ENCODE measurements at regions not wholly inside any gene's neighbourhood (a gene's known extent, or its start where the extent isn't known, plus 50 kb on each side); places are given as distances from the start of the nearest gene placed in this dataset.
"Not testable (repeated sequence)": the region's sequence is repeated elsewhere in the genome, so short reads cannot be mapped to it uniquely, and the experiment has no call there.

DNA sequence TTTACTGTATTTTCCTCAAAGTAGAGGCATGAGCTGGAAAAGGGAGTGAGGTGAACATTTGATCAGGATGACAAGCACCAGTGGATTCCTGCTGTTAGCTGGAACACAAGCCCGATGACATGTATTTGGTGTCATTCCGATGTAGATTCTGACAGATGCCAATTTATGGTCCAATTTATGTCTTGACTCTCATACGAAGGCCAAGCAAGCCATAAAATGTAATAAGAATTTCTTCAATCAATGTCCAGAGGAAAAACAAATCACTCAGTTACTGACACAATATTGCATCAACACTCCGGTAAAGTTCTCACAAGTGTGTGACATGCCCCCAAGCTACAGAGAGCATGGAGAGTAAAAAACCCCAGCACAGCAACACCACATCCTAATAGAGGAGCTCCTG is 138.3 kb upstream of the ZNF521 start:
- Histone ChIP-seq H3K27ac (no peak overlapping the region), H3K4me1 (no peaks in the 10 kb centered on the region), H3K9me3 (no peaks in the 10 kb centered on the region), H3K36me3 (no peaks in the 10 kb centered on the region), H3K27me3 (no peaks in the 10 kb centered on the region), H3K9ac (ENCODE audit: low read depth in 2 of 2, low read length in 2 of 2) (no peak overlapping the region), H3K4me3 (no peak overlapping the region)
- no peak for DNase-seq
- TF ChIP-seq, protein P1, sequence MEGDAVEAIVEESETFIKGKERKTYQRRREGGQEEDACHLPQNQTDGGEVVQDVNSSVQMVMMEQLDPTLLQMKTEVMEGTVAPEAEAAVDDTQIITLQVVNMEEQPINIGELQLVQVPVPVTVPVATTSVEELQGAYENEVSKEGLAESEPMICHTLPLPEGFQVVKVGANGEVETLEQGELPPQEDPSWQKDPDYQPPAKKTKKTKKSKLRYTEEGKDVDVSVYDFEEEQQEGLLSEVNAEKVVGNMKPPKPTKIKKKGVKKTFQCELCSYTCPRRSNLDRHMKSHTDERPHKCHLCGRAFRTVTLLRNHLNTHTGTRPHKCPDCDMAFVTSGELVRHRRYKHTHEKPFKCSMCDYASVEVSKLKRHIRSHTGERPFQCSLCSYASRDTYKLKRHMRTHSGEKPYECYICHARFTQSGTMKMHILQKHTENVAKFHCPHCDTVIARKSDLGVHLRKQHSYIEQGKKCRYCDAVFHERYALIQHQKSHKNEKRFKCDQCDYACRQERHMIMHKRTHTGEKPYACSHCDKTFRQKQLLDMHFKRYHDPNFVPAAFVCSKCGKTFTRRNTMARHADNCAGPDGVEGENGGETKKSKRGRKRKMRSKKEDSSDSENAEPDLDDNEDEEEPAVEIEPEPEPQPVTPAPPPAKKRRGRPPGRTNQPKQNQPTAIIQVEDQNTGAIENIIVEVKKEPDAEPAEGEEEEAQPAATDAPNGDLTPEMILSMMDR (IDR thresholded peaks at IDR 0.05): no peak
- intact Hi-C loops (cut with DNase I): no loop called here

DNA sequence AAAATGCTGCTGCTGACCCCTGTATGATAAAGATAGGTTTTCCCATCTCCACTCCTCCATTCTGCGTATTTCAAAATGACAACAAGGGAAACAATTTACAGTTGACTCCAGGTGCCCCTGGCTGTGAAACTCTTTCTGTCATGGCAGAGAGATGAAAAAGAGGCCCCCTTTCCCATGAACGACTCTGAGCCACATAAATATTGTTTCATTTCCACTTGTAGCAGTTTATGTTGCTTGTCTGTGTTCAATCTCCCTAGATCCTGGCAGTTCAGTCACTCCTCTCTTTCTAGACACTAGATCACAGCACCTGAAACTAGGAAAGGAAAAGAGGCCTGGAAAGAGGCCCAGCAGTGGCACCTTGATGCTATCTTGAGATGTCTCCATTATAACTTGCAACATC is 121.0 kb upstream of the ZNF521 start:
- no peak overlapping the region for H3K9ac ChIP-seq (ENCODE audit: low read depth in 2 of 2, low read length in 2 of 2)
- intact Hi-C loops (cut with DNase I): no loop called here
- DNase-seq: no peak

DNA sequence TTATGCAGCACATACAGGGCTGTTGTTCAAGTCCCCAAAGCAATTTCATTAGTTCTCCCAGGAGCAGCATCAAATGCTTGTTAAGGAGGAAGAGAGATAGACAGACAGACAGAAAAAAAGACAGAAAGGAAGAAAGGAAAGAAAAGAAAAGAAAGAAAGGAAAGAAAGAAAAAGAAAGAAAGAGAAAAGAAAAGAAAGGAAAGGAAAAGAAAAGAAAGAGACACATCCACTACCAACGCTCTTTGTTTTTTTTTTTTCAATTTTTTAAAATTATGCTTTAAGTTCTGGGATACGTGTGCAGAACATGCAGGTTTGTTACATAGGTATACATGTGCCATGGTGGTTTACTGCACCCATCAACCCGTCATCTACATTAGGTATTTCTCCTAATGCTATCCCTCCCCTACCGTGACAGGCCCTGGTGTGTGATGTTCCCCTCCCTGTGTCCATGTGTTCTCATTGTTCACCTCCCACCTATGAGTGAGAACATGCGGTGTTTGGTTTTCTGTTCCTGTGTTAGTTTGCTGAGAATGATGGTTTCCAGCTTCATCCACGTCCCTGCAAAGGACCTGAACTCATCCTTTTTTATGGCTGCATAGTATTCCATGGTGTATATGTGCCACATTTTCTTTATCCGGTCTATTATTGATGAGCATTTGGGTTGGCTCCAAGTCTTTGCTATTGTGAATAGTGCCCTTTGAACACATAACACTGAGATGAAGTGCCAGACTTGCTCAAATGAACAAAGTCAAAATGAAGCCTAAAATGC is 119.0 kb upstream of the ZNF521 start:
- H3K36me3 ChIP-seq, DNase-seq: not testable (repeated sequence)

More for the DNA sequence above, 121.0 kb upstream of the ZNF521 start:
- Histone ChIP-seq H3K9me3 (no peaks in the 10 kb centered on the region), H3K4me3 (no peak overlapping the region), H3K4me1 (no peaks in the 10 kb centered on the region), H3K36me3 (no peaks in the 10 kb centered on the region), H3K27me3 (no peaks in the 10 kb centered on the region), H3K27ac (no peak overlapping the region)
- TF ChIP-seq, protein P1 (IDR thresholded peaks at IDR 0.05): no peak

DNA sequence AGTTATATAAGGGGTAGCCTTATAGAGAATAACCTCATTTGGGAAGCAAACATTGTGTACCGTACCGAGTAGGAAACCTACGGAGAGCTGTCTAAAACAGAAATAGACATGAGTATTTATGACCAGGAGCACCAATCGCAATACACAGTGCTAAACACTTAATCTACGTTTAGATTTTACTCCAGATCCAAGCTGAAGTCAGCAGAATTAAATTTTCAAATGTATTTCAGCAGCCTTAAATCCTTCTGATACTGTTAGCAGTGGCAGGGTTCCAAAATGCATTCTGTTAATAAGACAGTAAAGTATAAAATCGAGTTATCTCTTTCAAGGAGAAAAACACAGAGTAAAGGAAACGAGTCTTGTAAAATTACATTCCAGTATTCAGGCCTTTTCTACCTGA is 118.1 kb upstream of the ZNF521 start:
- H3K27ac ChIP-seq: no peak overlapping the region
- H3K36me3 ChIP-seq: no peaks in the 10 kb centered on the region
- no peak overlapping the region for H3K9ac ChIP-seq (ENCODE audit: low read depth in 2 of 2, low read length in 2 of 2)
- no peaks in the 10 kb centered on the region for H3K9me3 ChIP-seq
- TF ChIP-seq, protein P1 (IDR thresholded peaks at IDR 0.05): no peak
- DNase-seq: no peak
- no peak overlapping the region for H3K4me3 ChIP-seq
- no peaks in the 10 kb centered on the region for H3K4me1 ChIP-seq
- intact Hi-C loops (cut with DNase I): no loop called here
- no peaks in the 10 kb centered on the region for H3K27me3 ChIP-seq

More for the DNA sequence above, 119.0 kb upstream of the ZNF521 start:
- H3K9me3 ChIP-seq; H3K4me3 ChIP-seq; H3K27me3 ChIP-seq; H3K4me1 ChIP-seq; H3K27ac ChIP-seq; H3K9ac ChIP-seq (ENCODE audit: low read depth in 2 of 2, low read length in 2 of 2); intact Hi-C loops (cut with DNase I): not testable (repeated sequence)

DNA sequence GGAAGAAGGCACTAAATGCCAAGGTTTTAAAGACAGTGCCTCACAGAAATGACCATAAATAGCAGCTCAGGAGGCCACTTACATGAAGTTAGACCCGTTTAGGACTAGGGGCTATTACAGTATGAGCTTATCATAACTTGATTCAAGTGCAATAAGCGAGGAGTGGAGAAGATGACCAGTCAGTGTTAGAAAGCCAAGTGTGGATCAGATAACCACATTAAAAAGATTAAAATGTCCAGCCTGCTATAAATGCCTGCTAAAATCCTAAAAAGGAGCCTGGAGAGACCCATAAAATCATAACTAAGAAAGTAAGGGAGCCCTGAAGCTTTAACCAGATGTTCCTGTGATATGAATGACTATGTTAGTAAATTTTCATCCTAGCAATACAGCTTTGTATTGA is 117.5 kb upstream of the ZNF521 start:
- no peak for DNase-seq
- TF ChIP-seq, protein P1 (IDR thresholded peaks at IDR 0.05): no peak
- intact Hi-C loops (cut with DNase I): no loop called here
- H3K27ac ChIP-seq: no peak overlapping the region
- no peaks in the 10 kb centered on the region for H3K36me3 ChIP-seq
- H3K9ac ChIP-seq (ENCODE audit: low read depth in 2 of 2, low read length in 2 of 2): no peak overlapping the region
- H3K4me1 ChIP-seq: no peaks in the 10 kb centered on the region
- H3K27me3 ChIP-seq: no peaks in the 10 kb centered on the region
- no peak overlapping the region for H3K4me3 ChIP-seq
- no peaks in the 10 kb centered on the region for H3K9me3 ChIP-seq

GRCh38 chr18:25467226-25467987 is 115.4 kb upstream of the ZNF521 start:
- intact Hi-C loops (cut with DNase I): no loop called here
- Histone ChIP-seq H3K36me3 (no peaks in the 10 kb centered on the region), H3K4me1 (no peaks in the 10 kb centered on the region), H3K9me3 (no peaks in the 10 kb centered on the region), H3K27me3 (no peaks in the 10 kb centered on the region), H3K4me3 (no peak overlapping the region), H3K27ac (no peak overlapping the region), H3K9ac (ENCODE audit: low read depth in 2 of 2, low read length in 2 of 2) (no peak overlapping the region)
- TF ChIP-seq, protein P1 (IDR thresholded peaks at IDR 0.05): no peak
- DNase-seq: no peak

Measured in colonic mucosa (tissue), 4 donors.